GM12865 (cell line): ENCODE measurements at regions not wholly inside any gene's neighbourhood (a gene's known extent, or its start where the extent isn't known, plus 50 kb on each side); places are given as distances from the start of the nearest gene placed in this dataset.

Experiments
- DNase-seq: peaks from one replicate; pipeline ENCODE4 v3.0.0; 2010; ENCODE audit warnings: low read depth
- H3K4me3 ChIP-seq: 2 replicates; pipeline ENCODE4 v1.5.1; 2011; ENCODE audit warnings: mild to moderate bottlenecking, low read depth, low read length, control low read depth
- TF ChIP-seq, protein P1 (sequence below): IDR thresholded peaks from 2 replicates; pipeline ENCODE4 v1.5.1; 2011; ENCODE audit warnings: low read length, control low read depth, low read depth, inconsistent platforms; ENCODE audit not compliant: insufficient read depth; ENCODE audit errors: missing control alignments

DNA sequence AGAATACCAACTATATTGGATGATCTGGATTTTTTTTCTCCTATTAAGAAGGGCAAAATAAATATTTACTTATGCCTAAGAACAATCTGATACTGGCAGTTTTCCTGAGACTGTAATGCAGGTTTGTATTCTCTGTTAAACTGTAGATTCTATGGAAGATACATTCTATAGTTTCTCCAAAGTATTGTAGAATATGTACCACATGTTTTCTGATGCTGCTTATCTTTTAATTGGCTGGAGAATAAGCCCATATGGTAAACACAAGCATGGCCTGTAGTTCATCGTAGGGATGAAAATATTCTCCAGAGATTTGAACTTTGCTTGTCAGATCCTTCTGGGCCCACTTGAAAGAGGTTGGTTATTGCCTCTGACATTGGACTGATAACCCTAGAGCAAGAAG, 99.1 kb downstream of the CENPW start:
- H3K4me3 ChIP-seq, result no peak overlapping the region
- no peak for DNase-seq
- TF ChIP-seq, protein P1, sequence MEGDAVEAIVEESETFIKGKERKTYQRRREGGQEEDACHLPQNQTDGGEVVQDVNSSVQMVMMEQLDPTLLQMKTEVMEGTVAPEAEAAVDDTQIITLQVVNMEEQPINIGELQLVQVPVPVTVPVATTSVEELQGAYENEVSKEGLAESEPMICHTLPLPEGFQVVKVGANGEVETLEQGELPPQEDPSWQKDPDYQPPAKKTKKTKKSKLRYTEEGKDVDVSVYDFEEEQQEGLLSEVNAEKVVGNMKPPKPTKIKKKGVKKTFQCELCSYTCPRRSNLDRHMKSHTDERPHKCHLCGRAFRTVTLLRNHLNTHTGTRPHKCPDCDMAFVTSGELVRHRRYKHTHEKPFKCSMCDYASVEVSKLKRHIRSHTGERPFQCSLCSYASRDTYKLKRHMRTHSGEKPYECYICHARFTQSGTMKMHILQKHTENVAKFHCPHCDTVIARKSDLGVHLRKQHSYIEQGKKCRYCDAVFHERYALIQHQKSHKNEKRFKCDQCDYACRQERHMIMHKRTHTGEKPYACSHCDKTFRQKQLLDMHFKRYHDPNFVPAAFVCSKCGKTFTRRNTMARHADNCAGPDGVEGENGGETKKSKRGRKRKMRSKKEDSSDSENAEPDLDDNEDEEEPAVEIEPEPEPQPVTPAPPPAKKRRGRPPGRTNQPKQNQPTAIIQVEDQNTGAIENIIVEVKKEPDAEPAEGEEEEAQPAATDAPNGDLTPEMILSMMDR, result no peak

DNA sequence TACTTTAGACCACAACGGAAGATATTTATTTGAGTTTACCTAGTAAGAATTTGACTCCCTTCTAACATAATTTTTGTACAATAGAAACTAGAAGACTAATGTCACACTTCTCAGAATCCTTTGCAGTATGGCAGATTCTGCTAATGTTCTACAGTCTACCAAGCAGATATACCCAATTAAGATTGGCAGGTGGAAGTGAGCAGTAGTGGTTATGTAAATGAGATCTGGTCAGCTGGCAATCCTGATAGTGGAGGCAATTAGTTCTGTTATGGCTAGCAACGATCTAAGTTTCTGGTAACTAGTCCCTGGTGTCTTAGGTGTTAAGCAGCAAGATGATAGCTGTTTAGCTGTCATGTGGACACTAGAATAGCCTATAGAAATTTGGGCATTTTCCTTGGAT, 101.0 kb downstream of the CENPW start:
- DNase-seq, result peak; percentile 3
- no peak overlapping the region for H3K4me3 ChIP-seq
- TF ChIP-seq, protein P1, result no peak

DNA sequence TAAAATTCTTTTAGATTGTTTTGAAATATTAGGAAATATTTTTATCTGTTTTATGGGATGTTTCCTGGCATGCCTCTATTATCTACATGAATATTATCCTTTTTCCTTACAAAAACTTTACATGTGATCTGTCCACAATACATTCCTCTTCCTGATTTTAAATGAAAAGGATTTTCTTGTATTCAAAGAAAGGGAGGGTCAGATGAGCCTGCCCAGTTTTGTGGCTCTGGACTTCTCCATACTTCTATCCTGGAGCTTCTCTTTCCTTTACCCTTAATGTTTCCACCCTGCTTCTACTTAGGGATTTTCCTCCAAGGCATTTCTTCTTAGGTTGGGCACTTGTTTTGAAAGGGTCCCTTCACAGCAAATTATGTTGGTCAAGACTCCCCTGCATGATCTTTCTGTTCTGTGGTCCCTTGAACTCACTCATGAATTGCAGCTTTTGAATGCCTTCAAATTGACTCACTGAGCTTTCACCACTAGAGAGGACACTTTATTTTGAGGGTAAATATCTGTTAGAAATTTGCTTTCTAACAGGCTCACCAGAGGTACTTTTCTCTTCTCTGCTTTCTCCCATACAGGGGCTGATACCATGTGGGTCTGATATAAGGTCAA, 104.9 kb downstream of the CENPW start:
- H3K4me3 ChIP-seq, result no peak overlapping the region
- no peak for DNase-seq
- TF ChIP-seq, protein P1, result no peak

DNA sequence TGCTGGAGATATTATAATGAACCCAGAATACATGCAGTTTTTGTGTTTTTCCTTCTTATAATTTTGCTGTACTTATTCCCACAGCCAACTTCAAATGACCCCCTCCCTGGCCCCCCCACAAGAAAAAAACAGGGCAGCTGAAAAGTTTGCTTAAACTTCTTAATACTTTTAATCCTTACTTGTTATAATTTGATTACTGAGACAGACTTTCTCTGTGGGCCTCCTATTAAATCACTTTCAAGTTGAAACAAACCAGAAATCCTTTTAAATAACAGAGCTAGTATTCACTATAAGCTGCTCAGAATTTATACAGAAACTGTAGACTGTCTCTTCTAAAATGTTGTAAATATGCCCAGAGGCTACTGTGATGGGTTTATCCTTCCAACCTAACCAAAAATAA, 106.3 kb downstream of the CENPW start:
- no peak overlapping the region for H3K4me3 ChIP-seq

DNA sequence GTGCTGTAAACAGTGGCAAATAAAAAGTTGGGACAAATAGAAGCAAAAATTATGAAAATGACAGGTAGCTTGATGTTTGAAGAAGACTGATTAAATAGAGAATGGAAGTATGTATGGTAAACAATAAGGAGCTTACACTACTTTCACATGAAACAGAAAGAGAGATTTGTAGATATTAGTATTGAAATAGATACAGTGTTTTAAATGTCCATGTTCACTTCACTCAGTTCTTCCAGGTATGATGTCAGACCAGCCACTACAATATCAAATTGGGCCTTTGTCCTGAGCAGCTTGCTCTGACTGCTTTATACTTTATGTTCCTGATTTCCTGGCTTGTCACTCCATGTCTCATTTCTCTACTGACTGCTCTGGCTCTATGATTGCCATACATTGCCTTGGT, 107.5 kb downstream of the CENPW start:
- H3K4me3 ChIP-seq, result no peak overlapping the region
- TF ChIP-seq, protein P1, result no peak
- no peak for DNase-seq

More for the DNA sequence above, 106.3 kb downstream of the CENPW start:
- TF ChIP-seq, protein P1, result no peak
- DNase-seq, result no peak

DNA sequence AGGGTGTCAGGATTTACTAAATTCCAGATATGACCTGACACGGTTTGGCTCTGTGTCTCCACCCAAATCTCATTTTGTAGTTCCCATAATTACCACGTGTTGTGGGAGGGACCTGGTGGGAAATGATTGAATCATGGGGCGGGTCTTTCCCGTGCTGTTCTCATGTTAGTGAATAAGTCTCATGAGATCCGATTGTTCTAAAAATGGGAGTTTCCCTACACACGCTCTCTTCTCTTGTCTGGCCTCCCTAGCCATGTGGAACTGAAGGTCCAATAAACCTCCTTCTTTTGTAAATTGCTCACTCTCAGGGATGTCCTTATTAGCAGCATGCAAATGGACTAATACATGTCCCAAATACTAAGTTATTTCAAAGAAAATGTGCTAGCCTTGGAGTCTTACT, 121.1 kb downstream of the CENPW start:
- no peak overlapping the region for H3K4me3 ChIP-seq
- TF ChIP-seq, protein P1, result no peak
- no peak for DNase-seq

DNA sequence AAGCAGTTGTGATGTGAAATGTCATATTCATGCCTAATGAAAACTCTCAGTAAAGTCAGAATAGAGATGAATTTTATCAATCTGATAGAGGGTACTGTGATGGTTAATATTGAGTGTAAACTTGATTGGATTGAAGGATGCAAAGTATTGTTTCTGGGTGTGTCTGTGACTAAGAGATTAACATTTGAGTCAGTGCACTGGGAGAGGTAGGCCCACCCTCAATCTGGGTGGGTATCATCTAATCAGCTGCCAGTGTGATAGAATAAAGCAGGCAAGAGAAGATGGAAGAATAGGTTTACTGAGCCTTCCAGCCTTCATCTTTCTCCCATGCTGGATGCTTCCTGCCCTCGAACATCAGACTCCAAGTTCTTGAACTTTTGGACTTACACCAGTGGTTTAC, 124.3 kb downstream of the CENPW start:
- TF ChIP-seq, protein P1, result no peak
- no peak overlapping the region for H3K4me3 ChIP-seq
- no peak for DNase-seq
